ENCODE measurements at regions not wholly inside any gene's neighbourhood (a gene's known extent, or its start where the extent isn't known, plus 50 kb on each side); places are given as distances from the start of the nearest gene placed in this dataset.

- Histone ChIP-seq H3K36me3 (ENCODE audit: control insufficient read depth, insufficient read depth, low read length) (no peaks in the 10 kb centered on the region), H3K9ac (ENCODE audit: insufficient read depth, low read length) (no peak overlapping the region), H3K4me1 (ENCODE audit: control insufficient read depth, extremely low read depth, insufficient read depth, low read length) (no peaks in the 10 kb centered on the region), H2AFZ (ENCODE audit: low read length) (no peak overlapping the region), H3K27me3 (ENCODE audit: control insufficient read depth, insufficient read depth, low read length) (no peaks in the 10 kb centered on the region), H4K20me1 (ENCODE audit: control insufficient read depth, extremely low read depth, insufficient read depth, low read length) (no peaks in the 10 kb centered on the region), H3K4me3 (replicated peaks in 1 of 4; ENCODE audit: control extremely low read depth in 1 of 4, insufficient read depth in 1 of 4, low read depth in 3 of 4, low read length in 4 of 4) (no peak overlapping the region), H3K9me3 (ENCODE audit: control insufficient read depth, insufficient read depth, low read depth, low read length) (no peaks in the 10 kb centered on the region), H3K27ac (ENCODE audit: insufficient read depth, low read length) (no peak overlapping the region), H3K4me2 (ENCODE audit: extremely low read depth, insufficient read depth, low read length) (no peak overlapping the region), H3K79me2 (ENCODE audit: control insufficient read depth, insufficient read depth, low read length) (no peaks in the 10 kb centered on the region)
- TF ChIP-seq CTCF (conservative IDR thresholded peaks at IDR 0.05 in 1 of 2, IDR thresholded peaks at IDR 0.05 in 1 of 2; ENCODE audit: low read depth in 1 of 2, low read length in 2 of 2) (no peak), EZH2 (IDR thresholded peaks at IDR 0.05; ENCODE audit: low read length, missing control alignments) (no peak)
- no peak for DNase-seq (ENCODE audit: low read depth in 2 of 2)
These were observed 920.9 kb upstream of the CTNND2 start for GRCh38 chr5:12825163-12825562.

GRCh38 chr5:12805165-12805698, 901.0 kb upstream of the CTNND2 start:
- Histone ChIP-seq H3K36me3 (ENCODE audit: control insufficient read depth, insufficient read depth, low read length) (no peaks in the 10 kb centered on the region), H3K4me2 (ENCODE audit: extremely low read depth, insufficient read depth, low read length) (no peak overlapping the region), H2AFZ (ENCODE audit: low read length) (no peak overlapping the region), H3K9ac (ENCODE audit: insufficient read depth, low read length) (no peak overlapping the region), H3K4me3 (replicated peaks in 1 of 4; ENCODE audit: control extremely low read depth in 1 of 4, insufficient read depth in 1 of 4, low read depth in 3 of 4, low read length in 4 of 4) (no peak overlapping the region), H3K4me1 (ENCODE audit: control insufficient read depth, extremely low read depth, insufficient read depth, low read length) (no peaks in the 10 kb centered on the region), H3K79me2 (ENCODE audit: control insufficient read depth, insufficient read depth, low read length) (no peaks in the 10 kb centered on the region), H3K27me3 (ENCODE audit: control insufficient read depth, insufficient read depth, low read length) (no peaks in the 10 kb centered on the region), H4K20me1 (ENCODE audit: control insufficient read depth, extremely low read depth, insufficient read depth, low read length) (no peaks in the 10 kb centered on the region), H3K27ac (ENCODE audit: insufficient read depth, low read length) (no peak overlapping the region), H3K9me3 (ENCODE audit: control insufficient read depth, insufficient read depth, low read depth, low read length) (no peaks in the 10 kb centered on the region)
- no peak for DNase-seq (ENCODE audit: low read depth in 2 of 2)
- TF ChIP-seq CTCF (conservative IDR thresholded peaks at IDR 0.05 in 1 of 2, IDR thresholded peaks at IDR 0.05 in 1 of 2; ENCODE audit: low read depth in 1 of 2, low read length in 2 of 2) (no peak), EZH2 (IDR thresholded peaks at IDR 0.05; ENCODE audit: low read length, missing control alignments) (no peak)

GRCh38 chr5:12799165-12799564, 894.9 kb upstream of the CTNND2 start:
- no peaks in the 10 kb centered on the region for H3K79me2 ChIP-seq (ENCODE audit: control insufficient read depth, insufficient read depth, low read length)

More at GRCh38 chr5:12799165-12799564, 894.9 kb upstream of the CTNND2 start:
- Histone ChIP-seq H3K27ac (ENCODE audit: insufficient read depth, low read length) (no peak overlapping the region), H3K9me3 (ENCODE audit: control insufficient read depth, insufficient read depth, low read depth, low read length) (no peaks in the 10 kb centered on the region), H3K4me1 (ENCODE audit: control insufficient read depth, extremely low read depth, insufficient read depth, low read length) (no peaks in the 10 kb centered on the region), H2AFZ (ENCODE audit: low read length) (no peak overlapping the region), H3K9ac (ENCODE audit: insufficient read depth, low read length) (no peak overlapping the region), H4K20me1 (ENCODE audit: control insufficient read depth, extremely low read depth, insufficient read depth, low read length) (no peaks in the 10 kb centered on the region), H3K4me2 (ENCODE audit: extremely low read depth, insufficient read depth, low read length) (no peak overlapping the region), H3K27me3 (ENCODE audit: control insufficient read depth, insufficient read depth, low read length) (no peaks in the 10 kb centered on the region), H3K4me3 (replicated peaks in 1 of 4; ENCODE audit: control extremely low read depth in 1 of 4, insufficient read depth in 1 of 4, low read depth in 3 of 4, low read length in 4 of 4) (no peak overlapping the region), H3K36me3 (ENCODE audit: control insufficient read depth, insufficient read depth, low read length) (no peaks in the 10 kb centered on the region)
- no peak for TF ChIP-seq CTCF (conservative IDR thresholded peaks at IDR 0.05 in 1 of 2, IDR thresholded peaks at IDR 0.05 in 1 of 2; ENCODE audit: low read depth in 1 of 2, low read length in 2 of 2)
- no peak for TF ChIP-seq EZH2 (IDR thresholded peaks at IDR 0.05; ENCODE audit: low read length, missing control alignments)
- no peak for DNase-seq (ENCODE audit: low read depth in 2 of 2)

All from fibroblast of lung (primary cell).